Endodermal cell (in vitro differentiated cells): ENCODE measurements at regions not wholly inside any gene's neighbourhood (a gene's known extent, or its start where the extent isn't known, plus 50 kb on each side); places are given as distances from the start of the nearest gene placed in this dataset.

ENCODE experiments used
- DNase-seq: peaks from one replicate; pipeline ENCODE4 v3.0.0-alpha.2; 2017
- H3K27ac ChIP-seq: 2 replicates; pipeline ENCODE4 v1.5.1; 2013; ENCODE audit warnings: mild to moderate bottlenecking, low read depth, low read length, moderate library complexity
- H3K27me3 ChIP-seq: 2 replicates; pipeline ENCODE4 v1.6.1; 2013; ENCODE audit warnings: mild to moderate bottlenecking, low read length, moderate library complexity; ENCODE audit not compliant: insufficient read depth, control insufficient read depth, poor library complexity, severe bottlenecking
- H3K36me3 ChIP-seq: 2 replicates; pipeline ENCODE4 v1.7.0; 2013; ENCODE audit warnings: mild to moderate bottlenecking, low read length, moderate library complexity; ENCODE audit not compliant: control insufficient read depth, insufficient read depth
- H3K4me1 ChIP-seq: one replicate; pipeline ENCODE4 v1.7.0; 2013; ENCODE audit warnings: low read length; ENCODE audit not compliant: control insufficient read depth, insufficient read depth
- H3K4me3 ChIP-seq: 2 replicates; pipeline ENCODE4 v1.5.1; 2013; ENCODE audit warnings: mild to moderate bottlenecking, low read length, moderate library complexity
- H3K9ac ChIP-seq: 2 replicates; pipeline ENCODE4 v1.6.1; 2013; ENCODE audit warnings: mild to moderate bottlenecking, low read length, moderate library complexity; ENCODE audit not compliant: poor library complexity, severe bottlenecking; ENCODE audit errors: extremely low read depth
- H3K9me3 ChIP-seq: 2 replicates; pipeline ENCODE4 v1.6.1; 2013; ENCODE audit warnings: mild to moderate bottlenecking, low read length, moderate library complexity; ENCODE audit not compliant: control insufficient read depth
- H3K27ac Mint-ChIP-seq: 2 replicates; pipeline ENCODE4 v1.8.0; 2020; ENCODE audit warnings: mixed read lengths
- H3K27me3 Mint-ChIP-seq: 2 replicates; pipeline ENCODE4 v1.8.0; 2021; ENCODE audit warnings: mild to moderate bottlenecking, mixed read lengths; ENCODE audit not compliant: insufficient read depth
- H3K36me3 Mint-ChIP-seq: 2 replicates; pipeline ENCODE4 v1.8.0; 2020; ENCODE audit warnings: low read depth, mixed read lengths
- H3K4me1 Mint-ChIP-seq: 2 replicates; pipeline ENCODE4 v1.8.0; 2020; ENCODE audit warnings: mixed read lengths
- H3K4me3 Mint-ChIP-seq: 2 replicates; pipeline ENCODE4 v1.8.0; 2020; ENCODE audit warnings: mild to moderate bottlenecking, moderate library complexity, mixed read lengths
- H3K9me3 Mint-ChIP-seq: 2 replicates; pipeline ENCODE4 v1.8.0; 2020; ENCODE audit warnings: mild to moderate bottlenecking, mixed read lengths
- WGBS, 2 experiments: methylation state at CpG; one replicate each; pipeline versions ENCODE4 v1.1.5 to v1.1.7; 2013; ENCODE audit warnings: missing lambda C conversion rate in 2 of 2, mixed read lengths in 1 of 2; ENCODE audit not compliant: insufficient coverage in 1 of 2, insufficient read length in 1 of 2; 5-methylcytosine and 5-hydroxymethylcytosine counted together
- TF ChIP-seq, protein P1 (sequence below): fragments of 200-600 bp; sonication (generic); conservative IDR thresholded peaks from 2 replicates; pipeline ENCODE4 v1.5.0; 2021; ENCODE audit warnings: antibody characterized with exemption, mild to moderate bottlenecking

DNA sequence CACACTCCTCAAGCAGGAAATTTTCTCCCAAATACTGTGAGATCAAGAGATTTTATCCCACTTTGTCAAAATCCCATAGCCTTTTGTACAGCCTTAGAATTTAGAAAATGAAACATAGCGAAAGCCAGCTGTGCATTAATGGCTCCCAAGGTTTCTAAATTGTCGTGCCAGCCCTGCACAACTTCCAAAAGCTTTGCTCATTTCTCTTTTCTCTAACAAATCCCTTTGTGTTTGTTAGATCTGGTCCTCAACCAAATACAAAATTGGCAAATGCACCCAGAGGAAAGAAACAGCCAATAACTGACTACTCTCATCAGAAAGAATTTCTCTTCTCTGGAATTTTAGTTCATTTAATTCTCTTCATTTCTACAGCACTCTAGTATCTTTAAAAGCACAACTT is 361.1 kb downstream of the INSIG2 start:
- 84 to 100% methylated on average over 1 to 2 of the region's 2 CpGs for WGBS, 2 experiments
- no peaks in the 10 kb centered on the region for H3K36me3 Mint-ChIP-seq
- Histone ChIP-seq H3K4me1 (no peaks in the 10 kb centered on the region), H3K27me3 (no peaks in the 10 kb centered on the region), H3K36me3 (no peaks in the 10 kb centered on the region), H3K27ac (no peak overlapping the region), H3K9ac (no peak overlapping the region), H3K4me3 (no peak overlapping the region), H3K9me3 (no peaks in the 10 kb centered on the region)
- H3K4me1 Mint-ChIP-seq, result peaks cover 9% of the 10 kb centered on the region
- H3K4me3 Mint-ChIP-seq, result no peak overlapping the region
- H3K9me3 Mint-ChIP-seq, result no peaks in the 10 kb centered on the region
- H3K27ac Mint-ChIP-seq, result no peak overlapping the region
- peaks cover 3% of the 10 kb centered on the region for H3K27me3 Mint-ChIP-seq
- no peak for DNase-seq
- TF ChIP-seq, protein P1, sequence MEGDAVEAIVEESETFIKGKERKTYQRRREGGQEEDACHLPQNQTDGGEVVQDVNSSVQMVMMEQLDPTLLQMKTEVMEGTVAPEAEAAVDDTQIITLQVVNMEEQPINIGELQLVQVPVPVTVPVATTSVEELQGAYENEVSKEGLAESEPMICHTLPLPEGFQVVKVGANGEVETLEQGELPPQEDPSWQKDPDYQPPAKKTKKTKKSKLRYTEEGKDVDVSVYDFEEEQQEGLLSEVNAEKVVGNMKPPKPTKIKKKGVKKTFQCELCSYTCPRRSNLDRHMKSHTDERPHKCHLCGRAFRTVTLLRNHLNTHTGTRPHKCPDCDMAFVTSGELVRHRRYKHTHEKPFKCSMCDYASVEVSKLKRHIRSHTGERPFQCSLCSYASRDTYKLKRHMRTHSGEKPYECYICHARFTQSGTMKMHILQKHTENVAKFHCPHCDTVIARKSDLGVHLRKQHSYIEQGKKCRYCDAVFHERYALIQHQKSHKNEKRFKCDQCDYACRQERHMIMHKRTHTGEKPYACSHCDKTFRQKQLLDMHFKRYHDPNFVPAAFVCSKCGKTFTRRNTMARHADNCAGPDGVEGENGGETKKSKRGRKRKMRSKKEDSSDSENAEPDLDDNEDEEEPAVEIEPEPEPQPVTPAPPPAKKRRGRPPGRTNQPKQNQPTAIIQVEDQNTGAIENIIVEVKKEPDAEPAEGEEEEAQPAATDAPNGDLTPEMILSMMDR, result no peak

DNA sequence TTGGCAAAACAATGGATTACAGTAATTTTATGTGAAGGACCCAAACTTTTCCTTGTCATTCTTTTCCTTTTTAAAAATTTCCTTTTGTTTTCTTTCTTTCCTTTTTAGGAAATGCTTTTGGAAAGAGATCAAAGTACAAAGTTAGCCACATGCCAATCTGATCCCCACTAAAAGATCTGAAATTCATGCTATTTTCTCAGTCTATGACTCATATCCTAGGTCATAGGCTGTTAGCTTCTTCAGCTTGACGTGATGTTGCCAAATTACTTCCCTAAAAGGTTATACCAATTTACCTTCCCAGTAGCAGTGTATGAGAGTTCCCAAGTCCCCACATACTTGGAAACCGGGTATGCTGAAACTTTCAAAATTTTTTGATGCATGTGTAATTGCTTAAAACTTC is 355.3 kb downstream of the INSIG2 start:
- H3K9me3 Mint-ChIP-seq, result no peaks in the 10 kb centered on the region
- Histone ChIP-seq H3K4me3 (no peak overlapping the region), H3K27me3 (no peaks in the 10 kb centered on the region), H3K4me1 (no peaks in the 10 kb centered on the region), H3K9ac (no peak overlapping the region), H3K36me3 (no peaks in the 10 kb centered on the region), H3K9me3 (no peaks in the 10 kb centered on the region), H3K27ac (no peak overlapping the region)
- H3K4me1 Mint-ChIP-seq, result no peaks in the 10 kb centered on the region
- no peaks in the 10 kb centered on the region for H3K36me3 Mint-ChIP-seq
- 60 to 74% methylated on average over 1 of the region's 2 CpGs for WGBS, 2 experiments
- H3K27me3 Mint-ChIP-seq, result no peaks in the 10 kb centered on the region
- no peak for DNase-seq
- TF ChIP-seq, protein P1, result no peak
- H3K4me3 Mint-ChIP-seq, result no peak overlapping the region
- no peak overlapping the region for H3K27ac Mint-ChIP-seq

- no peak overlapping the region for H3K9ac ChIP-seq
- H3K27me3 ChIP-seq, result no peaks in the 10 kb centered on the region
- Mint-ChIP-seq H3K4me1 (no peaks in the 10 kb centered on the region), H3K27me3 (no peaks in the 10 kb centered on the region), H3K4me3 (no peak overlapping the region), H3K27ac (no peak overlapping the region), H3K9me3 (no peaks in the 10 kb centered on the region), H3K36me3 (no peaks in the 10 kb centered on the region)
- no peaks in the 10 kb centered on the region for H3K36me3 ChIP-seq
- H3K9me3 ChIP-seq, result no peaks in the 10 kb centered on the region
- 91 to 94% methylated on average over 3 of the region's 3 CpGs for WGBS, 2 experiments
- TF ChIP-seq, protein P1, result no peak
- no peak overlapping the region for H3K27ac ChIP-seq
- no peaks in the 10 kb centered on the region for H3K4me1 ChIP-seq
- no peak for DNase-seq
- no peak overlapping the region for H3K4me3 ChIP-seq
These were observed 354.8 kb downstream of the INSIG2 start for GRCh38 chr2:118442996-118443553.
